GM19328 (cell line): ENCODE measurements at regions not wholly inside any gene's neighbourhood (a gene's known extent, or its start where the extent isn't known, plus 50 kb on each side); places are given as distances from the start of the nearest gene placed in this dataset.
"Not testable (repeated sequence)": the region's sequence is repeated elsewhere in the genome, so short reads cannot be mapped to it uniquely, and the experiment has no call there.

Source experiments
- ATAC-seq: cut with Tn5 transposase; IDR thresholded peaks from one replicate; pipeline ENCODE4 v1.9.1; 2021; ENCODE audit warnings: mild to moderate bottlenecking, moderate library complexity; ENCODE audit not compliant: unreplicated experiment

DNA sequence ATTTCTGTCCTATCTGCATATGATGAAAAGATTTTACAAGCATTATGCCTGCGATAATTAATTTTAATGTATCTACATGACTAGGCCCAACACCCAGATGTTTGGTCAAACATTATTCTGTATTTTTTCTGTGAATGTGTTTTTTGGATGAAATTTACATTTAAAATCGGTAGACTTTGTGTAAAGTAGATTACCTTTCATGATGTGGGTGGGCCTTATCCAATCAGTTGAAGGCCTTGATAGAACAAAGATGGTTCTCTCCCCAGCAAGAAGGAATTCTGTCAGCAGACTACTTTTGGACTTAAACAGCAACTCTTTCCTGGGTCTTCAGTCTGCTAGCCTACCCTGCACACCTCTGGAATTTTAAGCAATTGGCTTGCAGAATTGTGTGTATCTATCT lies 844.0 kb downstream of the BRINP3 start:
- no peak for ATAC-seq

DNA sequence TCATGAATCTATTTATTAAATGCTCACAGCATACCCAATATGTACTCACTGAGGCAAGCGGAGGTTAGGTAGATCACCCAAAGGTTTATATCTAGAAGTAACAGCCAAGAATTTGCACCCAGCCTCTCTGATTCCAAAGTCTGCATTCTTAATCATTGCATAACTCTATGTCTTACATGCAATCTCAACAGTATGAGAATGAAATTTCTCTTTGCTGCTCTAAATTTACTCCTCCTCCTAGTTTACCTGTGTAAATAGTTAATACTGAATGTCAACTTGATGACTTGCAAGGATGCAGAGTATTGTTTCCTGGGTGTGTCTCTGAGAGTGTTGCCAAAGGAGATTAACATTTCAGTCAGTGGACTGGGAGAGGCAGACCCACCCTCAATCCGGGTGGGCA lies 840.6 kb downstream of the BRINP3 start:
- ATAC-seq: no peak

DNA sequence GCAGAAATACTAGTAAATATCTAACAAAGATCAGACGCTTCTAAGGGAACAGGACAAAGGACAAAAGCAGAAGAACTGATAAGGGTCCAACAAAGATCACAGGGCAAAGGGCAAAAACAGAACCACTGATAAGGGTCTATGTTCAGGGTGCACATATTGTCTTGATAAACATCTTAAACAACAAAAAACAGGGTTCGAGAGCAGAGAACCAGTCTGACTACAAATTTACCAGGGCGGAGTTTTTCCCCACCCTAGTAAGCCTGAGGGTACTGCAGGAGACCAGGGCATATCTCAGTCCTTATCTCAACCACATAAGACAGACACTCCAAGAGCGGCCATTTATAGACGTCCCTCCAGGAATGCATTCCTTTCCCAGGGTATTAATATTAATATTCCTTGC lies 833.5 kb downstream of the BRINP3 start:
- ATAC-seq: not testable (repeated sequence)

DNA sequence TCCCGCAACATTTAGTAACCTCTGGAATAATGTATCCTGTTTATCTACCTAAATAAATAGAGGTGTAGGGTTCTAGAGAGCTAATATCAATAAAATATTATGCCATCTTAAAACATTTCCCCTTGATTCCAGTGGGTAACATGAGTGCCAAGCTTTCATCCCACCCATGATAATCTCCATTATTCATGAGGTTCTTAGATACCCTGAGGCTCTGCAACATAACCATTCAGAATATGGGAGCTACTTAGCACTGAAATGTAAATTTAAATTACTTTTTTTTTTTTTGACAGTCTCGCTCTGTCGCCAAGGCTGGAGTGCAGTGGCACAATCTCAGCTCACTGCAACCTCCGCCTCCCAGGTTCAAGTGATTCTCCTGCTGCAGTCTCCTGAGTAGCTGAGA lies 832.7 kb downstream of the BRINP3 start:
- ATAC-seq: no peak

DNA sequence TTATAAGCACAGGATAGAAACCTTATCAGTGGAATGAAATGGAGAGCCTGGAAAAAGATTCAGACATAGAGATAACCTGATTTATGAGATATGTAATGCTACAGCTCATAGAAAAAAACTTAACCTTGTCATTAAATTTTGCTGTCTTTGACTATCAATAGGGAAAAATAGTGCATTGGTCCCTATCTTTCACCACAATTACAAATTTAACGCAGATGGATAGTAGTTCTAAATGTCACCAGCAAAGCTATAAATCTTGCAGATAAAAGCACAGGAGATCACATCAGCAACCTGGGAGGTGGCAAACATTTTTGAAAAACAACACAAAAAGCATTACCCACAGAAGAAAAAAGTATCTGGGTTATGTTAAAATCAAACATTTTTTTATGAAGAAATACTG lies 831.6 kb downstream of the BRINP3 start:
- ATAC-seq: no peak

DNA sequence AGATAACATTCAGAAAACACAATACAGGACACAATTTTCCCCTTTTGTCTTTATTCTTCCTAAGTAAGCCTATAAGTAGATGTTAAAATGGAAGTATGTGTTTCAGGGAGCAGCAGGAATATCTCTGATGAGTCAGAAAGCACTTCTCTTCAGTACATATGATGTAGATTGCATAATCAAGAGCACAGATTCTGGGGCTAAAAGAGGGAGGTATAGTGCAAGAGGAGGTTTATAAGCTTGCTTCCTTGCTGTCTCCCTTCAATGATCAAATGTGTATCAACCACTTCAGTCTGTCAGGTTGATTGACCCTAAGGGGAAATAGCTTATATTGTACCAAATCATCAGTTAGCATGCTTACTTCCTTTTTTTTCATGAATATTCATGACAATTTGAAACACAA lies 822.8 kb downstream of the BRINP3 start:
- ATAC-seq: no peak

DNA sequence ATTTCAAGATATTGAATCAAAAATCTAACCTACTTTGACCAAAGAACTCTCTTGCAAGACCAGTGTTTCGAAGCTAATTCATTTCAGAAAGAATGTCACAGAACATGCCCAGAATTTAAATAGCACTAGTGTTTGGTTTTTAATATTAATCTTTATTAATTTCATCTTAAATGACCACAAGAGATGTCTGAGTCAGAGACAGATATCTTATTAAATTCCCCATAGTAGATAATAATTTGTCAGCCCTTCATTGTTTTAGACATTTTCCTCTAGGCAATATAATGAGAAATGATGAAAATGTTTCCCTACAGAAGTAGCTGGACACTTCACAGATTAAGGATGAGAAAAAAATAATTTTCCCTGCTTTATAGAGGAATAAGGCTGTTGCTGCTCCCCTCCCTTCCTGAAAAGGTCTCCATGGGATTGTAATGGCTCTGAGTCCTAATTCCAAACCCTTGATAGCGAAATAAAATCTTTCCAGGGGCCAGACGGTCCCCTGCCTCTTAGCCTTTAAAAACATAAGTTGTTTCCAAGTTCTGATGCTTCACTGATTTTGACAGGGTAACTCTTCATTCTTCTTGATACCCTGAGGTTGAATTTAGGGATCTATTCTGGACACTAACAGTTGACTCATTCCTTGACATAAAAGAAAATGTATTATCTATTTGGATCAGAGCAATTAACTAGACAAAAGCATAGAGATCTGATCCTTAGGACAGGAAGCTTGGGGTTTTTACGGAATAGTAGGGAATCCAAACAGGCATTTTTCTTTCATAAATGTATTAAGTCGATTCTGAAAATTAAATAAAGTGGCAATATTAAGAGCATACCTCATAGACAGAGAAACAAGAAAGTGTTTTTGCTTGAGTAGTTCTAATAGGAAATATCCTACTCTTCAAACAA lies 820.8 kb downstream of the BRINP3 start:
- no peak for ATAC-seq

DNA sequence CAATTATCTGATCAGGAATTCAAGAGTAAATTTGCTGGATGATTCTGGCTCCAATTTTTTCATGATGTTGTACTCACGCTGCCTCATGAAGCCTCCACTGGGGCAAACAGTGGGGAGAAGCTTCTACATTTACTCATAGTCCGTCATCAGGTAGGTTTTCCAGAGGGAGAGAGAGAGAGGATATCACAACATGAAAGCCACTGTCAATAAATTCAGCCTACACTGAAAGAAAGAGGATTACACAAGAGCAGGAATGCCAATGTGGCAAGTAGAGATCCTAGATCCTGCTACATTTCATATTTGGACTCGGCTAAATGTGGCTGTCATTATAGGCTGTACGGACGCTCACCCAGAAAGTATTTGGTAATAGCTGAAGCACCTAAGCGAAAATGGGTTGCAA lies 819.9 kb downstream of the BRINP3 start:
- no peak for ATAC-seq

DNA sequence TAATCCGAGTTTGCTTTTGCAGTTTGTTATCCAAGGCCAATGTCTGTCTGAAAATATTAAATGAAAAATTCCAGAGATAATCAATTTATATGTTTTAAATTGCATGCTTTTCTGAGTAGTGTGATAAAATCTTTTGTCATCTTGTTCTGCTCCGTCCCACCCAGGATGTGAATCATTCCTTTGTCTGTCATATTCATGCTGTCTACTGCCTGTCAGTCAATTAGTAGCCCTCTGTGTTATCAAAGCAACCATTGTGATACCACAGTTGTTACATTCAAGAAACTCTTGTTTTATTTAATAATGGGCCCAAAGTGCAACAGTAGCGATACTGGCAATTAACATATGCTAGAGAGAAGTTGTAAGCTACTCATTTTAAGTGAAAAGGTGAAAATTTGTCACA lies 819.3 kb downstream of the BRINP3 start:
- ATAC-seq: no peak

DNA sequence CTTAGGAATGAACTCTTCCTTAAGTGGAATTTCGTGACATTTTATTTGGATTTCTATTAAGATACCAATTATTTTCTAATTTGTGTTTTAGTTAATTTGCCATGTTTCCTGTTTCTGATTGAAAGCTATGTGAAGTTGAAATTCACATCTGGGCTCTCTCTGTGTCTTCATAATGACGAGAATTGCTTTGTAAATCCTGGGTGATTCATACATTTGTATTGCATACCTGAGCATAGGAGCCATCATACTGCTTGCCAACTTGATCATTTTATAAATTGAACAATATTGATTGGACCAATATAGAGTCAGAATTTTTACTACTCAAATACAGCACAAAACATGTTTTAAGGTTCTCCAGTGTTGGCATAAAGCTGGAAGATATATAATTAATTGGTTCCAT lies 817.9 kb downstream of the BRINP3 start:
- no peak for ATAC-seq

DNA sequence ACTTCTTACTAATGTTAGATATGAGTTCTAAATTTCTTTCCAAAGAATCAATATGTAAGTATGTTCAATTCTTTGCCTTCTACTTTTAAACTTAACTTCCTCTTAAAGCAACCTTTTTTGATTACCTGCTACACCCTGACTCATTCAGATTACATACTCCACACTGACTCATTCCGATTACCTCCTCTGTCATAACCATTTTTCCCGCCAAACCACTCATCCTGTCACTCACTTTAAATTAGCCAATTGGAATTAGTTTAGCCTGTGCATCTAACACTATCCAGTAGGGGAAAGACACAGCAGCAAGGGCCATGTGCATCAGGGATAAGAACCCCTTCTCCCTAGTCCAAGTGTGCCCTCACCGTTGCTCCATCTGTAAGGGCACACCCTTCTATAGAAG lies 815.5 kb downstream of the BRINP3 start:
- no peak for ATAC-seq

DNA sequence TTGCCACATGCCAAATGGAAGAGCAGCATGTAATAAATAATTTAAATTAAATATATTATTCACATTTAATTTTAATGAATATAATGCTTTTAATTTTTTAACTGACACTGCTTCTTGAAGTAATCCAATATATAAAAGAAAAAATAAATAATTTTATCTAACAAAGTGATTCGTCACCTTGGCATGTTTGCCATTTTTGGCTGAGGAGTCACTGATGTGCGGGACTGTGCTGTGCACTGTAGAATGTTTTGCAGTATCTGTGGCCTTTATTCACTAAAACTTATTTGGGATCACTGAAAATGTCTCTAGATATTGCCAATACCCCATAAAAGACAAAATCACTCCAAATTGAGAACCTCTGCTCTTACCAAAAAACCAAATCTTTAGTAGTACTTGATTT lies 807.8 kb downstream of the BRINP3 start:
- ATAC-seq: no peak

DNA sequence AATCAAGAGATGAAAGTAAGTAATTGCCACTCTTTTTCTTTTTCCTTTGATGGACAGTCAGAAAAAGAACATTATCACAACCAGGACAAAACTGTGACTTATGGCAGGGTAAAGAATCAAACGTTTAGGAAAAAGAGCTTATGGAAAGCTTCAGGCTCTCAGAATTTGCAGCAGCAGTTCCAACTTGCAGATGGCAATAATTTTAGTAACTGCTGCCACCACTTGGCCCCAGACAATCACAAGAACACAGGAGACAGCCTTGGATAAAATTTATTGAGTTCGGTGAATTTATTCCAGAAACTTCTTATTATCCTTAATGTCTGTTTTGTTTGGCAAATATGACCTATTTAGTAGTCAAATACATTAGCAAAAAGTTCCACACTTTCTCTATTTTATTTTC lies 804.4 kb downstream of the BRINP3 start:
- ATAC-seq: no peak

DNA sequence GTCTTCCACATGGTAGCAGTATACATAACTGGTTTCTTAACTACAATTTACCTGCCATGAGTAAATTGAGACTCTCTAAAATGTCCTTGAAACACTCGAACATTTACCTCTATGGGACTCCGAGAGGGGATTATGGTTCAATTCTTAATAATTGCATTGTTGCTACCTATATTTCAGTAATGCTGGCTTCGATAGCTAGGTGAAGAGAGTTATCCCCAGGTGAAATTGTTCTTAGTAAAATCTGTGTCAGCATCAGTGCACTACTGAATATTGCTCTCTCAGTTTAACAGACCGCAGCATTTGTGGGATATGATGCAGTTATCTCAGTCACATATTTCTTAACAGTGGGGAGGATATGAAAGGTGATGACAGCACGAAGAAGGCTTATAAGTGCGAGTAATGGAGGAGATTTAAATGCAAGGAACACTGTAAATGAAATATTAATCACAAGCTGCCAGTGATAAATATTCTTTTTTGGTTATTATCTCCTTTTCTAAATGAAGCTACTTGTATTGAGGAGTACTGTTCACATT lies 801.9 kb downstream of the BRINP3 start:
- no peak for ATAC-seq

DNA sequence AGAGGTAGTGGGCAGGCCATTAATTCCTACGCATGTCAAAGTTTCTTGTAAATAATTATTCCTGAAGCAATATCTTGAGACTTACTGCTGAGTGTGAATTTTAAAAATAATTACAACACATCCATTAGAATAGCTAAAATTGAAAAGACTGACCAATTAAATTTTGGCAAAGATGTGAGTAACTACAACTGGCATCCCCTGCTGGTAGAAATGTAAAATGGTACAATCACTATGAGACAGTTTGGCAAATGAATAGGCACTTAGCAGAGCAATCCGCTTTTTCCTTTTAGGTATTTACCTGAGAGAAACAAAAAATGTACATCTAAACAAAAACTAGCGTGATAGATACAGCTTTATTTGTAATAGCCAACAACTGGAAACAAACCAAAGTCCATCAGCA lies 798.9 kb downstream of the BRINP3 start:
- no peak for ATAC-seq

DNA sequence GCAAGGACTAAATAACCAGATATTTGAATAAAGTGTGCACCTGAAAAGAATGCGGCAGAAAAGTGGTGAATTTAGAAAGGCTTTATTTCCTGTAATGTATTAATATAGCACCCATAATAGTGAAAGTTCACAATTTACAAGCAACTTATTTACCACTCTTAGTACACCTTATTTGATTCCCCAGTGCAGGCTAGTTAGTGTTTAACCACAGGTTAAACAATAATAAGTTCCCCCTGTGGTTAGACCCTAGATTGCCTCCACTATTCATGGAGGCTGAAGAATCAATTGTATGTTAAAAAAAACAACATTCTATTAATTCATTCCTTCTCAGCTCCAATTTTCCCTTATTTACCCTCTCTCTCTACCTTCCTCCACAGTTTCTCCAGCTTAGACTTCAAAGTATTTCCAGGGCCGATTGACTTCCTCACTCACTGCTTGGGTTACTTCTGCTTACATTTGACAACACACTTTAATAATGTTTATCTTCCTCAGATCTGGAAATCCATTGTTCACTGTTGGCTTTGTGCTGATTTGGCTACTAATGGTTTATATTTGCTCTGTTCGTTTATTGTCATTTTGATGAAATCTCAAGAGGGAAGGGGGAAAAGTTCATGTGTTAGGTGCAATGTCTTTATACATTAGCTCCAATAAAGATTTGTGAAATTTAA lies 796.3 kb downstream of the BRINP3 start:
- no peak for ATAC-seq

DNA sequence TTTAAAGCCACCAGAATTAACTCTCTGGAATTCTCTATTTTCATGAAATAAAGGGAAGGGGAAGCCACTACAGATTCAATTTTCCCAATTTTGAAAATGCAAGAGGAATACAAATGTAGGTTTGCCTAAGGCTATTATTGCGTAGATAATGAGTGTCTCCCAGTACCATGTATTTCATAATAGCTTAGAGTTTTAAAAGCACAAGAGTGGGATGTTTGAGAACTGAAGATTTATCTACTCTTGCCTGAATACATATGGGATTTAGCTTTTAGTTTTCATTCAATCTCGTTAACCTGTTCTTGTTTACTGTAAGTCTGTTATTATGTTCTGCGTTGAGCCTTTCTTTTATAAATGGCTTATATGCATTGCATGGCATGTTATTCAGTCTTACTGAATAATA lies 795.1 kb downstream of the BRINP3 start:
- no peak for ATAC-seq

DNA sequence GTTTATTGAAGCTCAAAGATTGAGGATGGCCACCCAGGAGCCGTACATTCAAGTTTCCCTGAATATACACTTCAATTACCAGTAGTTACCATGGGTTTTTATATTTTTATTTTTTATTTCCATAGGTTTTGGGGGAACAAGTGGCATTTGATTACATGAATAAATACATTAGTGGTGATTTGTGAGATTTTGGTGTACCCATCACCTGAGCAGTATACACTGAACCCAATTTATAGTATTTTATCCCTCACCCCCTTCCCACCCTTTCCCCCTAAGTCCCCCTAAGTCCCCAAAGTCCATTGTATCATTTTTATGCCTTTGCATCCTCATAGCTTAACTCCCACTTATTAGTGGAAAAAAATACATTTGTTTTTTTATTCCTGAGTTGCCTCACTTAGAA lies 791.4 kb downstream of the BRINP3 start:
- ATAC-seq: no peak

DNA sequence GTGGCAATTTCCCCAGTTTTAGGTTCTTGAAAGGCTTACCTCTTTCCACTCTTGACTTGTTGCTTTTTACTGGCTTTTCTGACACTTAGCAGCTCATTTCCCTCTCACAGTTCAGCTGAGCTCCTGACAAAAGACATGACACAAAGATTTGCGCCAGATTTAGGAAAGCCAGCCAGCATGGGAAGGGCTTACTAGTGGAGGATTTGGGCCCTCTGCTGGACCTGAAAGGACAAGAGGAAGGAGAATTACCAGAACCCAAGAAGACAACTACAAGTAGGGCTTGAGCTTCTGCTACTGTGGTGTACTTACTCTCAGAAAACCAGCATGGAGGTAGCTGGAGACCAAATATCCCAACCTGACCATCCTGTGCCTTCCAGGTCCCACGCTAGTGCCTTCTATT lies 784.5 kb downstream of the BRINP3 start:
- ATAC-seq: no peak

DNA sequence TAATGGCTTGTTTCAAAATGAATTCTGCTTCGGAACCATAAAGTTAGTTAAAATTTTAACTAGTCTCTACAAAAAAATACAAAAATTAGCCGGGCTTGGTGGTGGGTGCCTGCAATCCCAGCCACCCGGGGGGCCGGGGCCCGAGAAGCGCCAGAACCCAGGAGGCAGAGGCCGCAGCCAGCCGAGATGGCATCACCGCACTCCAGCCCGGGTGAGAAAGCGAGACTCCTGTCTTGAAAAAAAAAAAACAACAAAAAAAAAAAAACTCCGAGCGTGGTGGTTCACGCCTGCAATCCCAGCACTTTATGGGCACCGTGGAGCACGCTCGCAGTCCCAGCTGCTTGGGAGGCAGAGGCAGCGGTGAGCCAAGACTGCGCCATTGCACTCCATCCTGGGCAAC lies 781.4 kb downstream of the BRINP3 start:
- no peak for ATAC-seq

DNA sequence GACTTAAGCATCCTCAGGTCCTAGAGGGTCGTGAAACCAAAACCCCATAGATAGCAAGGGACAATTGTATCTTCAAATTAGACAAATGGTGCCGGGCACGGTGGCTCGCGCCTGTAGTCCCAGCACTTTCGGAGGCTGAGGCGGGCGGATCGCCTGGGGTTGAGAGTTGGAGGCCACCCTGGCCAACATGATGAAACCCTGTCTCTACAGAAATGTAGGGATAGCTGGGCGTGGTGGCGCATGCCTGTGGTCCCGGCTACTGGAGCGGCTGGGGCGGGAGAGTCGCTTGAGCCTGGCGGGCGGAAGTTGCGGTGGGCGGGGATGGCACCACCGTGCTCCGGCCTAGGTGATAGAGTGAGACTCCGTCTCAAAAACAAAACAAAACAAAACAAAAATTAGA lies 780.6 kb downstream of the BRINP3 start:
- ATAC-seq: no peak

DNA sequence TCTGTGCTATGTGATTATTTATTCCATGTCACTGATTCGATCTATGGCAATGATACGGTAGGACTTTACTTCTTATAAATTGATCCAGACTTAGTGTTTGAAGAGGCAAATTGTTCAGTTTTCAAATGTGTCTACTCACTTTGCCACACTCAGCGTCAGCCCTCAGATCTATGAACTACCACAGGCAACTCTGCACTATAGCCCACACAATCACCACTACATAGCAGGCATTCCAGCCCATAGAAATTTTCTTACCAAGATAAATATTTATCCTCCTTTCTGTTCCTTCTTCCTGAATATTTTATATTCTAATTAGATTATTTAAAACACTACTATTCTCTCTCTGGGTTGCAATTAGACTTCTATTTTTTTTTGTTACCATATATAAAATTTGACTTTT lies 776.1 kb downstream of the BRINP3 start:
- ATAC-seq: no peak
